GM06990 (cell line): ENCODE measurements at regions not wholly inside any gene's neighbourhood (a gene's known extent, or its start where the extent isn't known, plus 50 kb on each side); places are given as distances from the start of the nearest gene placed in this dataset.

ENCODE experiments used
- DNase-seq: peaks from one replicate; pipeline ENCODE4 v3.0.0-alpha.2; 2011; ENCODE audit not compliant: insufficient read length; ENCODE audit errors: extremely low read depth
- H3K27me3 ChIP-seq: replicated peaks from 2 replicates; pipeline ENCODE4 v1.6.0; 2011; ENCODE audit warnings: low read length; ENCODE audit not compliant: control insufficient read depth, insufficient read depth
- H3K36me3 ChIP-seq: 2 replicates; pipeline ENCODE4 v1.5.1; 2011; ENCODE audit warnings: low read length; ENCODE audit not compliant: control insufficient read depth, insufficient read depth
- H3K4me3 ChIP-seq: replicated peaks from 2 replicates; pipeline ENCODE4 v1.5.1; 2011; ENCODE audit warnings: low read depth, mild to moderate bottlenecking, control low read depth, low read length
- TF ChIP-seq, protein P1 (sequence below): IDR thresholded peaks from 2 replicates; pipeline ENCODE4 v1.5.1; 2011; ENCODE audit warnings: low read length, control low read depth, mild to moderate bottlenecking, inconsistent platforms; ENCODE audit not compliant: insufficient read depth, poor library complexity, severe bottlenecking

DNA sequence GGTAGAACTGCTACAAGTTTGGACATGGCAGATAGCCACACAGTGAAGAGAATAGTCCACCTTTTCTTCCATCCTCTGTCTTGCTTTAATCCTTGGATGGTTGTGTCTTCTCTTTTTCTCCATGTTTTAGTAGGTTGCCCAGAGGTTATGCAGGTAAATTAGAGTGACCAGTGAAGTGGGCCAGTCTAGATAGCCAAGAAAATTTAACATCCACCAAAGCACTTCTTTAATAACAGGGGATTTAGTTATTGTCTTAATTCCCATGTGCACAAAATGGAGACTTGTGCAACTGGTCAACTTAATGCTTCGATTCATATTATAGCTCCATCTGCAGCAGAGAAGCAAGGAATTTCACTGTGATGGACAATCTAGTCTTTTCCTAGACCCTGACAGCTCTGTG lies 58.8 kb upstream of the RCN1 start:
- H3K27me3 ChIP-seq, result no peaks in the 10 kb centered on the region
- no peak overlapping the region for H3K4me3 ChIP-seq
- H3K36me3 ChIP-seq, result no peaks in the 10 kb centered on the region
- TF ChIP-seq, protein P1, sequence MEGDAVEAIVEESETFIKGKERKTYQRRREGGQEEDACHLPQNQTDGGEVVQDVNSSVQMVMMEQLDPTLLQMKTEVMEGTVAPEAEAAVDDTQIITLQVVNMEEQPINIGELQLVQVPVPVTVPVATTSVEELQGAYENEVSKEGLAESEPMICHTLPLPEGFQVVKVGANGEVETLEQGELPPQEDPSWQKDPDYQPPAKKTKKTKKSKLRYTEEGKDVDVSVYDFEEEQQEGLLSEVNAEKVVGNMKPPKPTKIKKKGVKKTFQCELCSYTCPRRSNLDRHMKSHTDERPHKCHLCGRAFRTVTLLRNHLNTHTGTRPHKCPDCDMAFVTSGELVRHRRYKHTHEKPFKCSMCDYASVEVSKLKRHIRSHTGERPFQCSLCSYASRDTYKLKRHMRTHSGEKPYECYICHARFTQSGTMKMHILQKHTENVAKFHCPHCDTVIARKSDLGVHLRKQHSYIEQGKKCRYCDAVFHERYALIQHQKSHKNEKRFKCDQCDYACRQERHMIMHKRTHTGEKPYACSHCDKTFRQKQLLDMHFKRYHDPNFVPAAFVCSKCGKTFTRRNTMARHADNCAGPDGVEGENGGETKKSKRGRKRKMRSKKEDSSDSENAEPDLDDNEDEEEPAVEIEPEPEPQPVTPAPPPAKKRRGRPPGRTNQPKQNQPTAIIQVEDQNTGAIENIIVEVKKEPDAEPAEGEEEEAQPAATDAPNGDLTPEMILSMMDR, result no peak
- DNase-seq, result no peak

DNA sequence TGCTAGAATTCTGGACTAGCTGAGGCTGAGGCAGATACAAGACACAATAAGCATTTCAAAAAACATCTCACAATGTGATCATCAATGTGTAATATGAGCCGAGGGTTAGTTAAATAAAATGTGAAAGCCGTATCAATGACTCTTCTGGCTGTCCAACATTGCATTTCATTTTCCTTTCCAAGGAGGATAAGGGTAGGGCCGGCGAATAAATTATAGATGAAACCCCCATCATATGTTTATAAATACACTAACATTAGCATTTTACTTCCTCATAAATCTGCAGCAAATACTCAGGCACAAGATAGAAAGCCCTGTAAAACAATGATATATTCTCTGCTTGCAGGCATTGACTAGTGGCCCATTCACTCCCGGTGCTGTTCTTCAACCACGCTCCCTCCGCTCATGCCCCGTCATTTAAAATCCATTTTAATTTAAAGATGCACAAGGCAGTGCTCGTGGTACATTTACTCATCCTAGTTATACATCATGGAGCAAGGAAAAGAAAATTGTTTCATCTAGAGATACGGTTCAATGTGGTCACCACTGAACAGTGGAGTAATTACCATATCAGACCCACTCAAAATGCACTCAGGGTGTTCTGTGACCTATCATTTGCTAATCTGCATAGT lies 59.9 kb upstream of the RCN1 start:
- H3K27me3 ChIP-seq, result no peaks in the 10 kb centered on the region
- H3K36me3 ChIP-seq, result no peaks in the 10 kb centered on the region
- DNase-seq, result no peak
- no peak overlapping the region for H3K4me3 ChIP-seq
- TF ChIP-seq, protein P1, result no peak

DNA sequence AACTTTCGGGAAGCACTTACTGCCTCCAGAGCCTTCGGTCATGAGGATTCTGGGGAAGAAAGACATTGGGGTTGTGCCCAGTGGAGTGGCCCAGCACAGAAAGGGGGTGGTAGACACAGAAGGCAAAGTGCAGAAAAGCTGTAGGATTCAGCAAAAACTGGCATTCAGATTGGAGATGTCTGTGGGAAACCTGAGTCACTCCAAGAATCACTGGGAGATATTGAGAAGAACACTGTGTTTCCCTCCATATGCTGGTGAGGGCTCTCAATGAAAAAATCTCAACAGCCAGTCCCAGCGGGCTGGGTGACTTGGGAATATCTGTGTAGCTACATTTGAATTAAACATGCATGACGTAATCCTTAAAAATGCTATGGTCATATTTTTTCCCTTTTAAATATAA lies 61.2 kb upstream of the RCN1 start:
- Histone ChIP-seq H3K36me3 (no peaks in the 10 kb centered on the region), H3K27me3 (no peaks in the 10 kb centered on the region), H3K4me3 (no peak overlapping the region)
- TF ChIP-seq, protein P1, result no peak
- no peak for DNase-seq

DNA sequence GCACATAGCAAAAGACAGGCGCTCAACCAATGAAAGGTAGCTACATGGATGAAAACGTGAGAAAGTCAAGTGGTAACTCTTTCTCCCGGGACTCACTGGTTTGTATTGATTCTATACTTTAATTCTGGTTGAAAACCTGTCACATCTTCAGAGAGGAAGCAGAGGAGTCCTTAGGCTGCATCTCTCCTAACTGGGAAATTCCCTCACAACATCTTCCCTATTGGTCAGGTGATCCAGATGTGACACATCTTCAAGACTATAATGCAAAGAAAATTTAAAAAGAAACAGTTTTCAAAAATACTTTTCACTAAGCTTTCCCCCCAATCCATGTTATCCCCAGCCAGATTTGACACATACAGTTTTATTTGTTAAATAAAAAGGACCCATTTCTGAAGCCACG lies 62.7 kb upstream of the RCN1 start:
- Histone ChIP-seq H3K4me3 (no peak overlapping the region), H3K36me3 (no peaks in the 10 kb centered on the region), H3K27me3 (no peaks in the 10 kb centered on the region)
- TF ChIP-seq, protein P1, result no peak
- no peak for DNase-seq

DNA sequence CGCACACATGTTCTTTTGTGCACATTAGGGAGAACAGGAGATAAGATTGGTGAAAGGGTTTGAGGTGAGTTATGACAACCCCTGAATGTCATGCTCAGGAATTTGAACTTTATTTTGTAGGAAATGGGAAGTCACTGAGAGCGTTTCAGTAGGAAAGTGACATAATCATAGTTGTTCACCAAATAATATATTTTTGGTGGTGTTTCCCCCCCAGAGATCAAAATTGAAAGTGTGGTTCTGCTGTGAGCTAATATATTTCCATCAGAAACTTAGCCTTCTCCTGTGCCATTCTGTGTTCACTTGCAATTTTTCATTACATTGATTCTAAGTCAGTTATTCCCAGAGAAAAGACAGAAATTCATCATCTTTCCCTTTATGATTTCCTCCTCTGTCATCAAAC lies 64.1 kb upstream of the RCN1 start:
- Histone ChIP-seq H3K4me3 (no peak overlapping the region), H3K27me3 (no peaks in the 10 kb centered on the region), H3K36me3 (no peaks in the 10 kb centered on the region)
- no peak for DNase-seq
- TF ChIP-seq, protein P1, result no peak

GRCh38 chr11:32024948-32025347 lies 65.9 kb upstream of the RCN1 start:
- TF ChIP-seq, protein P1, result no peak
- Histone ChIP-seq H3K27me3 (no peaks in the 10 kb centered on the region), H3K4me3 (no peak overlapping the region), H3K36me3 (no peaks in the 10 kb centered on the region)
- no peak for DNase-seq
